Spleen (tissue), 7 donors: ENCODE measurements at regions not wholly inside any gene's neighbourhood (a gene's known extent, or its start where the extent isn't known, plus 50 kb on each side); places are given as distances from the start of the nearest gene placed in this dataset.

Source experiments
- POLR2A ChIP-seq, 3 donors: fragments of 450-650 bp; IDR thresholded peaks; one replicate each; pipeline ENCODE4 v1.5.1; 2017; ENCODE audit warnings: antibody characterized with exemption in 3 of 3, mild to moderate bottlenecking in 1 of 3
- POLR2AphosphoS5 ChIP-seq, 3 donors: sonication (generic); formaldehyde crosslinking; IDR thresholded peaks; one replicate each; pipeline ENCODE4 v1.5.1; 2017; ENCODE audit warnings: antibody characterized with exemption in 3 of 3
- TF ChIP-seq, protein P1 (sequence below), 11 experiments: fragments of 200-600 bp in 7 of 11; fragments of 450-650 bp in 4 of 11; sonication (generic) in 4 of 11; IDR thresholded peaks in 8 of 11; conservative IDR thresholded peaks in 3 of 11; 1 replicate in 7 of 11; 2 replicates in 4 of 11; pipeline versions ENCODE4 v1.4.0 to v1.8.0; 2016 to 2021; ENCODE audit warnings: antibody characterized with exemption in 11 of 11, inconsistent platforms in 4 of 11, mild to moderate bottlenecking in 1 of 11
- donor health status: DM: no; HTN: no; CAD: no; lungs with moderate emphysema.
- donor health status: DM: no; HTN: no; CAD: no.
- donor health status: DM: no; HTN: no; CAD: no.

- TF ChIP-seq, protein P1, sequence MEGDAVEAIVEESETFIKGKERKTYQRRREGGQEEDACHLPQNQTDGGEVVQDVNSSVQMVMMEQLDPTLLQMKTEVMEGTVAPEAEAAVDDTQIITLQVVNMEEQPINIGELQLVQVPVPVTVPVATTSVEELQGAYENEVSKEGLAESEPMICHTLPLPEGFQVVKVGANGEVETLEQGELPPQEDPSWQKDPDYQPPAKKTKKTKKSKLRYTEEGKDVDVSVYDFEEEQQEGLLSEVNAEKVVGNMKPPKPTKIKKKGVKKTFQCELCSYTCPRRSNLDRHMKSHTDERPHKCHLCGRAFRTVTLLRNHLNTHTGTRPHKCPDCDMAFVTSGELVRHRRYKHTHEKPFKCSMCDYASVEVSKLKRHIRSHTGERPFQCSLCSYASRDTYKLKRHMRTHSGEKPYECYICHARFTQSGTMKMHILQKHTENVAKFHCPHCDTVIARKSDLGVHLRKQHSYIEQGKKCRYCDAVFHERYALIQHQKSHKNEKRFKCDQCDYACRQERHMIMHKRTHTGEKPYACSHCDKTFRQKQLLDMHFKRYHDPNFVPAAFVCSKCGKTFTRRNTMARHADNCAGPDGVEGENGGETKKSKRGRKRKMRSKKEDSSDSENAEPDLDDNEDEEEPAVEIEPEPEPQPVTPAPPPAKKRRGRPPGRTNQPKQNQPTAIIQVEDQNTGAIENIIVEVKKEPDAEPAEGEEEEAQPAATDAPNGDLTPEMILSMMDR (IDR thresholded peaks at IDR 0.05 in 8 of 11, conservative IDR thresholded peaks at IDR 0.05 in 3 of 11) = no peak
- TF ChIP-seq POLR2A (IDR thresholded peaks at IDR 0.05) (no peak), POLR2AphosphoS5 (IDR thresholded peaks at IDR 0.05) (no peak)
Measured at GRCh38 chr21:15139898-15140297, 75.1 kb upstream of the NRIP1 start.
